Choroid plexus epithelial cell (primary cell): ENCODE measurements at regions not wholly inside any gene's neighbourhood (a gene's known extent, or its start where the extent isn't known, plus 50 kb on each side); places are given as distances from the start of the nearest gene placed in this dataset.
"Not testable (repeated sequence)": the region's sequence is repeated elsewhere in the genome, so short reads cannot be mapped to it uniquely, and the experiment has no call there.

Experiments
- DNase-seq: peaks from one replicate; pipeline ENCODE4 v3.0.0-alpha.2; 2010; ENCODE audit warnings: low read depth
- H3K4me3 ChIP-seq: 2 replicates; pipeline ENCODE4 v1.5.1; 2011; ENCODE audit warnings: low read depth, mild to moderate bottlenecking, control low read depth, low read length, moderate library complexity
- CTCF ChIP-seq: conservative IDR thresholded peaks from 2 replicates; pipeline ENCODE4 v1.5.1; 2011; ENCODE audit warnings: low read depth, mild to moderate bottlenecking, control low read depth, inconsistent platforms, low read length, moderate library complexity

DNA sequence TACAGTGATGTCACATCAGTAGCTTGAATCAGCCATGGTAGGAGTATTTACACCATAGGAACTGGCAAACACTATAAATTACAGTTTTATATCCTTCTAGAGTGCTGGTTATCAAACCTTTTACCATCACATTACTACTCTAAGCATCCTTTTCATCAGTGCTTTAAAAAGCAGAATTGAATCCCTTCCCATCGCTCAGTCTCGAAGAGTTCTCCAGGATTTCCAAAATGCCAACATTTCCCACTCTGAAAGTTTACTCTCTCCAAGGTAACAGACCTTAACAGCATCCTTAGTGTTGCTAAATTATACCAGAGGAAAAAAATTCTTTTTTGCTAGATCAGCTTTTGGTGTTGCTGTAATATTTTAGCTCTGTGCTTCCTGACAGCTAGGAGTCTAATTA lies 209.4 kb upstream of the USP15 start:
- no peak for DNase-seq
- no peak overlapping the region for H3K4me3 ChIP-seq
- no peak for TF ChIP-seq CTCF

GRCh38 chr12:62069976-62070375 lies 190.2 kb upstream of the USP15 start:
- no peak for TF ChIP-seq CTCF
- H3K4me3 ChIP-seq = no peak overlapping the region
- DNase-seq = no peak

DNA sequence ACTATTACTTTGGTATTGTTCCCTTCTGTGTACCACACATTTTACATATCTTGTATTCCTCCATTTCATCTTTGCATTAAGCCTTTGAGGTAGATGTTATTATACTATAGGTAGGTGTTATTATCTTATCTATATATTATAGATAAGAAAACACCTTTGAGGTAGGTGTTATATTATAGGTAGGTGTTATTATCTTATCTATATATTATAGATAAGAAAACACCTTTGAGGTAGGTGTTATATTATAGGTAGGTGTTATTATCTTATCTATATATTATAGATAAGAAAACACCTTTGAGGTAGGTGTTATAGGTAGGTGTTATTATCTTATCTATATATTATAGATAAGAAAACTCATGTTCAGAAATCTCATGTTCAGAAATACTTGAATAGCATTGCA lies 187.0 kb upstream of the USP15 start:
- H3K4me3 ChIP-seq, DNase-seq: not testable (repeated sequence)

DNA sequence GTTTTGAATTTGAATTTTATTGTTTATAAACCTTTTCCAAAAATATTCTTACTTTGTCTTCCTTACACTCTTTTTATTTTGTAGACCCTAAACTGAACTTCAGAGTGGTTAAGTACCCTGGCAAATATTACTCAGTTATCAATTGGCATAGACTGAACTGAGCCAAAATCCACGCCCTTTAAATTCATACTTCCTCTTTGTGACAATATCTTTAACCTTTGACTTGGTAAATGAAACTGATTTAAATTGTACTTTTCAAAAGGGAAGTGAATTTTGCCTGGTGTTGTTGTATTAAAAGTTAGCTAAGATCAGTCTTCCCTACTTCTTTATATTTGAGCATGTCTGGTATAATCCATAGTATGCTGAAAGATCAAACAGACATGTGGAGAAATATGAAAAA lies 184.3 kb upstream of the USP15 start:
- DNase-seq = no peak
- H3K4me3 ChIP-seq = no peak overlapping the region
- TF ChIP-seq CTCF = no peak

GRCh38 chr12:62078020-62078419 lies 182.2 kb upstream of the USP15 start:
- no peak for DNase-seq
- no peak overlapping the region for H3K4me3 ChIP-seq
- no peak for TF ChIP-seq CTCF

DNA sequence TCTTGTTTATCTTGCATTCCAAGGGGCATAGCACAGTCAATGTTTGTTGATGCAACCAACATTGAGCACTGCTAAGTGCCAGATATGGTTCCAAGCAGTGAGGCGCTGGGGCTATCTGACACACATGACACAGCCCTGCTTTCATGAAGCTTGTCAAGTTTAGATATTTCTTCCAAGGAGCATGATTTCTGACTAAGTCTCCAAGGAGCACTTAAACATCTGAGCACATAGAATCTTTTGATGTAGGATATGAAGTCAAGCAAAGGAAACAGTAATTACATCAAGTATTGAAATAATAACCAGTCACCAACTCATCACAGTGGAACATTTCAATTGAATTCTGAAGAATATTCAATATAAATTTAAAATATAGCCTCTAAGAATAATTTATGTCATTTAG lies 177.8 kb upstream of the USP15 start:
- no peak overlapping the region for H3K4me3 ChIP-seq
- no peak for DNase-seq
- TF ChIP-seq CTCF = no peak

DNA sequence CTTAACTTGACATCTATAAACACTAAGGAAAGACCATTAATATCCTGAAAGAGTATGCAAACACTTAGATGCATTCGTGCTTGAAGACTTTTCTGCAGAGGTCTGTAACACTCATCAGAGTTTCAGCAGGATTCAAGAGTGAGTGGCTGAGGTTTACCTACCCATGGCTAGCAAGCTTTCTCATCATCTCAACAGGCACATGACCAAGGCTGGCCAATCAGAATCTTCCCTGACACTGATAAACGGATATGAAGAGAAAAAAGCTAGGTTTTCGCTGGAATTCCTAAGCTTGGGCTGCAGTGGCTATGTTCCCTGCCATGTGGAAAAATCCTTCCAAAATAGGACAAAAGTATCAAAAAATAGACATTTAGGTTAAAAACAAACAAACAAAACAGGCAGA lies 162.1 kb upstream of the USP15 start:
- DNase-seq = no peak
- H3K4me3 ChIP-seq = no peak overlapping the region
- TF ChIP-seq CTCF = no peak

- DNase-seq = no peak
- H3K4me3 ChIP-seq = no peak overlapping the region
- no peak for TF ChIP-seq CTCF
Measured at GRCh38 chr12:62103748-62104147, 156.5 kb upstream of the USP15 start.
